ENCODE measurements at regions not wholly inside any gene's neighbourhood (a gene's known extent, or its start where the extent isn't known, plus 50 kb on each side); places are given as distances from the start of the nearest gene placed in this dataset.

GRCh38 chr5:92977846-92978540 lies 603.0 kb downstream of the NR2F1-AS1 start:
- DNase-seq (ENCODE audit: low spot score), result no peak
- H3K27me3 ChIP-seq (ENCODE audit: insufficient read depth), result no peaks in the 10 kb centered on the region
- H3K9me3 Mint-ChIP-seq, result no peaks in the 10 kb centered on the region

More at GRCh38 chr5:92977846-92978540, 603.0 kb downstream of the NR2F1-AS1 start:
- Histone ChIP-seq H3K79me2 (replicated peaks; ENCODE audit: insufficient read depth) (no peaks in the 10 kb centered on the region), H3K27ac (ENCODE audit: low read depth) (no peak overlapping the region), H3K4me1 (ENCODE audit: insufficient read depth) (no peaks in the 10 kb centered on the region), H3K4me3 (no peak overlapping the region), H3K4me2 (no peak overlapping the region), H4K20me1 (replicated peaks; ENCODE audit: insufficient read depth) (no peaks in the 10 kb centered on the region), H3K9me2 (ENCODE audit: insufficient read depth) (peaks cover 4% of the 10 kb centered on the region), H3K36me3 (ENCODE audit: insufficient read depth) (no peaks in the 10 kb centered on the region), H3F3A (replicated peaks; ENCODE audit: low read depth) (no peaks in the 10 kb centered on the region), H2AFZ (no peak overlapping the region)
- TF ChIP-seq ETS1 (IDR thresholded peaks at IDR 0.05) (no peak), CREB1 (CRISPR knock-in tag; IDR thresholded peaks at IDR 0.05; ENCODE audit: low read depth) (no peak), ZNF462 (CRISPR knock-in tag; IDR thresholded peaks at IDR 0.05) (no peak), JUNB (IDR thresholded peaks at IDR 0.05; ENCODE audit: unreplicated experiment) (no peak), ZNF114 (CRISPR knock-in tag; IDR thresholded peaks at IDR 0.05) (no peak), POLR2AphosphoS5 (IDR thresholded peaks at IDR 0.05; ENCODE audit: low read depth) (no peak), NANOG (IDR thresholded peaks at IDR 0.05; ENCODE audit: borderline replicate concordance) (no peak), EZH2 (IDR thresholded peaks at IDR 0.05; ENCODE audit: low read depth, unreplicated experiment) (no peak), REST (IDR thresholded peaks at IDR 0.05; ENCODE audit: unreplicated experiment) (no peak), ZNF331 (CRISPR knock-in tag; IDR thresholded peaks at IDR 0.05; ENCODE audit: low read depth) (no peak), CTCF (conservative IDR thresholded peaks at IDR 0.05; ENCODE audit: low read depth in 2 of 2) (no peak), EZH2phosphoT487 (IDR thresholded peaks at IDR 0.05; ENCODE audit: unreplicated experiment) (no peak), STAT1 (IDR thresholded peaks at IDR 0.05; ENCODE audit: unreplicated experiment) (no peak)
- Mint-ChIP-seq H3K27me3 (ENCODE audit: insufficient read depth, low read depth, poor library complexity) (peaks cover 4% of the 10 kb centered on the region), H3K36me3 (ENCODE audit: low read depth) (no peaks in the 10 kb centered on the region), H3K27ac (no peak overlapping the region), H3K4me3 (no peak overlapping the region), H3K4me1 (no peaks in the 10 kb centered on the region)
- ATAC-seq, result no peak

Data from GM23338 (cell line).